Caco-2 (cell line): ENCODE measurements at regions not wholly inside any gene's neighbourhood (a gene's known extent, or its start where the extent isn't known, plus 50 kb on each side); places are given as distances from the start of the nearest gene placed in this dataset.

Source experiments
- BruUV-seq: library from RNA; stranded (reverse); fragments of 400-500 nt; replicated peaks from 2 replicates; lab custom pipeline; 2021; lab: Mats Ljungman, UMichigan
- CTCF ChIA-PET: fragments of 300-600 bp; sonication (Branson Sonifier 250); formaldehyde crosslinking; loops from one replicate; lab custom pipeline; 2022; ENCODE audit warnings: antibody characterized with exemption; lab: Charles Lee
- POLR2A ChIA-PET: fragments of 300-600 bp; sonication (Branson Sonifier 250); formaldehyde crosslinking; loops from one replicate; lab custom pipeline; 2022; ENCODE audit warnings: antibody characterized with exemption; lab: Charles Lee
- DNase-seq, 2 experiments: peaks; one replicate each; pipeline versions ENCODE4 v3.0.0 to v3.0.0-alpha.2; 2020 to 2022
- H3K27me3 ChIP-seq: replicated peaks from 2 replicates; pipeline ENCODE4 v1.6.0; 2011; ENCODE audit warnings: low read length; ENCODE audit not compliant: control insufficient read depth, insufficient read depth
- H3K36me3 ChIP-seq: 2 replicates; pipeline ENCODE4 v1.5.1; 2011; ENCODE audit warnings: low read length; ENCODE audit not compliant: control insufficient read depth, insufficient read depth
- H3K4me1 ChIP-seq: fragments of 250-450 bp; sonication (Bioruptor Pico); 2 replicates; pipeline ENCODE4 v1.5.1; 2020; ENCODE audit warnings: mild to moderate bottlenecking
- H3K4me3 ChIP-seq: 2 replicates; pipeline ENCODE4 v1.5.1; 2011; ENCODE audit warnings: low read depth, mild to moderate bottlenecking, control low read depth, low read length
- H3K9me3 ChIP-seq: fragments of 250-450 bp; sonication (Bioruptor Pico); 2 replicates; pipeline ENCODE4 v1.5.1; 2020; ENCODE audit warnings: mild to moderate bottlenecking, moderate library complexity
- H3K27ac Mint-ChIP-seq: one replicate; pipeline ENCODE4 v1.8.0; 2022; ENCODE audit warnings: mixed read lengths; ENCODE audit not compliant: unreplicated experiment
- H3K27me3 Mint-ChIP-seq: one replicate; pipeline ENCODE4 v1.8.0; 2022; ENCODE audit warnings: mixed read lengths; ENCODE audit not compliant: insufficient read depth, unreplicated experiment
- H3K36me3 Mint-ChIP-seq: one replicate; pipeline ENCODE4 v1.8.0; 2022; ENCODE audit warnings: mild to moderate bottlenecking, mixed read lengths; ENCODE audit not compliant: insufficient read depth, unreplicated experiment
- H3K4me1 Mint-ChIP-seq: one replicate; pipeline ENCODE4 v1.8.0; 2022; ENCODE audit warnings: low read depth, mixed read lengths; ENCODE audit not compliant: unreplicated experiment
- H3K4me3 Mint-ChIP-seq: one replicate; pipeline ENCODE4 v1.8.0; 2022; ENCODE audit warnings: mild to moderate bottlenecking, moderate library complexity, mixed read lengths; ENCODE audit not compliant: unreplicated experiment
- H3K9me3 Mint-ChIP-seq: one replicate; pipeline ENCODE4 v1.8.0; 2022; ENCODE audit warnings: mixed read lengths; ENCODE audit not compliant: unreplicated experiment
- intact Hi-C: fragments of 100-400 bp; cut with micrococcal nuclease; formaldehyde crosslinking; loops from one replicate; pipeline ENCODE4 v1.10.0; 2022; ENCODE audit not compliant: unreplicated experiment
- TF ChIP-seq, protein P1 (sequence below), 2 experiments: fragments of 200-600 bp in 1 of 2; IDR thresholded peaks; 1 replicate in 1 of 2; 2 replicates in 1 of 2; pipeline versions ENCODE4 v1.5.1 to v1.8.0; 2011 to 2022; ENCODE audit warnings: antibody characterized with exemption in 1 of 2, control low read depth in 1 of 2, inconsistent platforms in 1 of 2, low read depth in 1 of 2, low read length in 1 of 2, mild to moderate bottlenecking in 1 of 2, moderate library complexity in 1 of 2; ENCODE audit not compliant: insufficient read depth in 1 of 2, severe bottlenecking in 1 of 2, unreplicated experiment in 1 of 2

DNA sequence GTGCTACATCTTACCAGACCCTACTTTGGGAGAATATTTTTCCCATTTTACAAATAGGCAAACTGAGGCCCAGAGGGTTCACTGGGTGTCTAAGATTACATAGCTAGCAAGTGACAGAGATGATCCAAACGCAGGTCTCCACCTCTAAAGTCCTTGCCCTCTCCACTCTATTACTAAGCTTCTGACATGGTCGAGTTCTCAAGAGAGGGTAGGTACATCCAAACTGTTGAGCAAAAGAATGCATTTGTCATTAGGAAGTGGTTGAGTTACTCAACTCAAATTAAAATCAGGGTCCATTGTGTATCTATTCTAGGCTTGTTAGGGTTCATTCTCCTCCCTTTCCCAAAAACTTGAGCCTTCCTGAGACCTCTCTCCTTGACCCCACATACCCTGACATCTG lies 680.6 kb upstream of the FANCL start:
- H3K36me3 ChIP-seq = no peaks in the 10 kb centered on the region
- H3K27me3 Mint-ChIP-seq = no peaks in the 10 kb centered on the region
- H3K4me1 ChIP-seq = no peaks in the 10 kb centered on the region
- TF ChIP-seq, protein P1, sequence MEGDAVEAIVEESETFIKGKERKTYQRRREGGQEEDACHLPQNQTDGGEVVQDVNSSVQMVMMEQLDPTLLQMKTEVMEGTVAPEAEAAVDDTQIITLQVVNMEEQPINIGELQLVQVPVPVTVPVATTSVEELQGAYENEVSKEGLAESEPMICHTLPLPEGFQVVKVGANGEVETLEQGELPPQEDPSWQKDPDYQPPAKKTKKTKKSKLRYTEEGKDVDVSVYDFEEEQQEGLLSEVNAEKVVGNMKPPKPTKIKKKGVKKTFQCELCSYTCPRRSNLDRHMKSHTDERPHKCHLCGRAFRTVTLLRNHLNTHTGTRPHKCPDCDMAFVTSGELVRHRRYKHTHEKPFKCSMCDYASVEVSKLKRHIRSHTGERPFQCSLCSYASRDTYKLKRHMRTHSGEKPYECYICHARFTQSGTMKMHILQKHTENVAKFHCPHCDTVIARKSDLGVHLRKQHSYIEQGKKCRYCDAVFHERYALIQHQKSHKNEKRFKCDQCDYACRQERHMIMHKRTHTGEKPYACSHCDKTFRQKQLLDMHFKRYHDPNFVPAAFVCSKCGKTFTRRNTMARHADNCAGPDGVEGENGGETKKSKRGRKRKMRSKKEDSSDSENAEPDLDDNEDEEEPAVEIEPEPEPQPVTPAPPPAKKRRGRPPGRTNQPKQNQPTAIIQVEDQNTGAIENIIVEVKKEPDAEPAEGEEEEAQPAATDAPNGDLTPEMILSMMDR (IDR thresholded peaks at IDR 0.05; ENCODE audit: insufficient read depth in 1 of 2, low read depth in 1 of 2, low read length in 1 of 2, severe bottlenecking in 1 of 2, unreplicated experiment in 1 of 2) = no peak
- peaks cover 14% of the 10 kb centered on the region for H3K4me1 Mint-ChIP-seq
- no peaks in the 10 kb centered on the region for H3K27me3 ChIP-seq
- DNase-seq = no peak
- intact Hi-C loops = no loop called here
- ChIA-PET CTCF (no interaction called here), POLR2A (no interaction called here)
- H3K9me3 ChIP-seq = no peaks in the 10 kb centered on the region
- H3K9me3 Mint-ChIP-seq = peaks cover 10% of the 10 kb centered on the region
- BruUV-seq = no TSS peak
- no peak overlapping the region for H3K4me3 Mint-ChIP-seq
- no peak overlapping the region for H3K4me3 ChIP-seq
- H3K27ac Mint-ChIP-seq = no peak overlapping the region
- H3K36me3 Mint-ChIP-seq = no peaks in the 10 kb centered on the region

DNA sequence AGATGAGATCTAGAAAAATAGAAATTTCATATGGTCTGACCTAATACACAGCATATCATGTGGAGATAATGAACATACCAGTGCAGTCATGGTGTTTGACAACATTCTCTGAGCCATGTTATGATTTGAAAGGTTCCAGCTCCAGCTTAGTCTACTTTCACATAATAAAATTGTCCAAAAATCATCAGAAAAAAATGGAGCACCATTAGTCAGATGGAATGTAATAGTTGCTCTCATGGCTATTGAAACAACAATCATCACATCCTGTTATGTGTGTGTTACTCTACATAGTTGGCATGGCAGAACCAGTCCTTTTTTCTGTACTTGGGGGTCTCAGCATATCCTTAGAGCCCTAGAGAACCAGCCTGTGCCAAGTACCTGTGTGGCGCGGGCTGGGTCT lies 678.9 kb upstream of the FANCL start:
- ChIA-PET CTCF (no interaction called here), POLR2A (no interaction called here)
- H3K9me3 ChIP-seq = no peaks in the 10 kb centered on the region
- peaks cover 8% of the 10 kb centered on the region for H3K9me3 Mint-ChIP-seq
- no peak overlapping the region for H3K4me3 Mint-ChIP-seq
- no peaks in the 10 kb centered on the region for H3K4me1 ChIP-seq
- no TSS peak for BruUV-seq
- H3K27me3 ChIP-seq = no peaks in the 10 kb centered on the region
- intact Hi-C loops = no loop called here
- H3K36me3 ChIP-seq = no peaks in the 10 kb centered on the region
- no peak overlapping the region for H3K27ac Mint-ChIP-seq
- no peak overlapping the region for H3K4me3 ChIP-seq
- no peak for DNase-seq
- TF ChIP-seq, protein P1 (IDR thresholded peaks at IDR 0.05; ENCODE audit: insufficient read depth in 1 of 2, low read depth in 1 of 2, low read length in 1 of 2, severe bottlenecking in 1 of 2, unreplicated experiment in 1 of 2) = no peak
- peaks cover 14% of the 10 kb centered on the region for H3K4me1 Mint-ChIP-seq
- H3K36me3 Mint-ChIP-seq = no peaks in the 10 kb centered on the region
- H3K27me3 Mint-ChIP-seq = no peaks in the 10 kb centered on the region

DNA sequence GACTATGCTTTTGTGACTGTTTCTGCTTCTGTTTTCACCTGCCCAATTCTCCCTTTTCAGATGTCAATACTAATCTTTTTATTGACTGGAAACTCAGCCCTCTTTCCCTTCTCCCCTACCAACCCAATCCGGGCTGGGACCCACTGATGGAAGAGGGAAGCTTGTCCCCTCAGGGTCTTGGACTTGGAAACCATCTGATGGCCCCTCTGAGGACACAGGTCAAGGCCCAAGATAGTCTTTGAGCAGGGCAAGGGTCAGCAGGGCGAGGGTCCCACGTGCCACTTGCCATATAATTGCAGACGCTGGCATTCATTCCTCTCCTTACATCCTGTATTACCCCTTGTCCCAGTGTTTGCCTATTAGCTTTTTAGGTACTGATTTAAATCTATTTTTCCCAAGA lies 678.2 kb upstream of the FANCL start:
- H3K27ac Mint-ChIP-seq = no peak overlapping the region
- no peaks in the 10 kb centered on the region for H3K27me3 Mint-ChIP-seq
- POLR2A ChIA-PET = no interaction called here
- intact Hi-C loops = no loop called here
- H3K27me3 ChIP-seq = no peaks in the 10 kb centered on the region
- no TSS peak for BruUV-seq
- no peaks in the 10 kb centered on the region for H3K36me3 ChIP-seq
- CTCF ChIA-PET = no interaction called here
- peaks cover 1% of the 10 kb centered on the region for H3K9me3 Mint-ChIP-seq
- no peaks in the 10 kb centered on the region for H3K4me1 ChIP-seq
- H3K4me1 Mint-ChIP-seq = peaks cover 7% of the 10 kb centered on the region
- no peaks in the 10 kb centered on the region for H3K9me3 ChIP-seq
- H3K4me3 Mint-ChIP-seq = no peak overlapping the region
- H3K4me3 ChIP-seq = no peak overlapping the region
- TF ChIP-seq, protein P1 (IDR thresholded peaks at IDR 0.05; ENCODE audit: insufficient read depth in 1 of 2, low read depth in 1 of 2, low read length in 1 of 2, severe bottlenecking in 1 of 2, unreplicated experiment in 1 of 2) = no peak
- no peaks in the 10 kb centered on the region for H3K36me3 Mint-ChIP-seq
- DNase-seq = no peak
